DND-41 (cell line): ENCODE measurements at regions not wholly inside any gene's neighbourhood (a gene's known extent, or its start where the extent isn't known, plus 50 kb on each side); places are given as distances from the start of the nearest gene placed in this dataset.

ENCODE experiments used
- ATAC-seq: fragments of 200-7000 bp; cut with Tn5 transposase; 3 replicates; pipeline ENCODE4 v1.9.1; 2021; ENCODE audit warnings: low read depth; ENCODE audit not compliant: insufficient read depth
- DNase-seq: peaks from one replicate; pipeline ENCODE4 v3.0.0-alpha.2; 2020
- H2AFZ ChIP-seq: 2 replicates; pipeline ENCODE4 v1.6.0; 2012; ENCODE audit warnings: low read depth, low read length
- H3K27ac ChIP-seq: 2 replicates; pipeline ENCODE4 v1.5.1; 2012; ENCODE audit warnings: low read length, inconsistent platforms
- H3K27me3 ChIP-seq: fragments of 200-600 bp; sonication (generic); 2 replicates; pipeline ENCODE4 v1.6.0; 2012; ENCODE audit warnings: low read length, mild to moderate bottlenecking, inconsistent platforms; ENCODE audit not compliant: insufficient read depth, poor library complexity
- H3K36me3 ChIP-seq: 2 replicates; pipeline ENCODE4 v1.5.1; 2012; ENCODE audit warnings: low read length, inconsistent platforms; ENCODE audit not compliant: insufficient read depth
- H3K4me1 ChIP-seq: 2 replicates; pipeline ENCODE4 v1.5.1; 2012; ENCODE audit warnings: mild to moderate bottlenecking, low read length; ENCODE audit not compliant: insufficient read depth
- H3K4me2 ChIP-seq: 2 replicates; pipeline ENCODE4 v1.6.0; 2012; ENCODE audit warnings: mild to moderate bottlenecking, moderate library complexity, low read length, inconsistent platforms; ENCODE audit not compliant: insufficient read depth
- H3K4me3 ChIP-seq, 2 experiments: fragments of 200-600 bp in 1 of 2; shearing (Covaris generic) in 1 of 2; 2 replicates each; pipeline ENCODE4 v1.5.1; 2012 to 2016; ENCODE audit warnings: inconsistent platforms in 2 of 2, low read length in 2 of 2, mild to moderate bottlenecking in 2 of 2, low read depth in 1 of 2, moderate library complexity in 1 of 2
- H3K79me2 ChIP-seq: 2 replicates; pipeline ENCODE4 v1.6.0; 2012; ENCODE audit warnings: low read length, inconsistent platforms; ENCODE audit not compliant: insufficient read depth
- H3K9ac ChIP-seq: 2 replicates; pipeline ENCODE4 v1.6.0; 2012; ENCODE audit warnings: low read depth, mild to moderate bottlenecking, inconsistent platforms, low read length, moderate library complexity
- H3K9me3 ChIP-seq: 2 replicates; pipeline ENCODE4 v1.5.1; 2012; ENCODE audit warnings: low read length, moderate library complexity, mild to moderate bottlenecking, inconsistent platforms; ENCODE audit not compliant: insufficient read depth, severe bottlenecking
- H4K20me1 ChIP-seq: 2 replicates; pipeline ENCODE4 v1.6.0; 2012; ENCODE audit warnings: low read length; ENCODE audit not compliant: insufficient read depth
- CTCF ChIP-seq: IDR thresholded peaks from 2 replicates; pipeline ENCODE4 v1.5.1; 2012; ENCODE audit warnings: borderline replicate concordance, low read length, moderate library complexity, mild to moderate bottlenecking; ENCODE audit not compliant: poor library complexity, severe bottlenecking; ENCODE audit errors: extremely low read depth
- EZH2 ChIP-seq: IDR thresholded peaks from 3 replicates; pipeline ENCODE4 v1.6.1; 2012; ENCODE audit warnings: borderline replicate concordance, low read depth, mild to moderate bottlenecking, moderate library complexity, low read length, inconsistent platforms; ENCODE audit not compliant: severe bottlenecking

- no peak for DNase-seq
- H3K36me3 ChIP-seq: no peaks in the 10 kb centered on the region
- H3K9ac ChIP-seq: no peak overlapping the region
- H2AFZ ChIP-seq: no peak overlapping the region
- H4K20me1 ChIP-seq: no peaks in the 10 kb centered on the region
- no peak for ATAC-seq
- H3K27me3 ChIP-seq: no peaks in the 10 kb centered on the region
- H3K9me3 ChIP-seq: no peaks in the 10 kb centered on the region
- no peak overlapping the region for H3K27ac ChIP-seq
- H3K79me2 ChIP-seq: no peaks in the 10 kb centered on the region
- no peak overlapping the region for H3K4me2 ChIP-seq
- no peak overlapping the region for H3K4me3 ChIP-seq
- no peaks in the 10 kb centered on the region for H3K4me1 ChIP-seq
- TF ChIP-seq CTCF (no peak), EZH2 (no peak)
Observed at GRCh38 chr5:110932755-110933488, 138.6 kb upstream of the TSLP start.

GRCh38 chr5:110940136-110940535 lies 131.4 kb upstream of the TSLP start:
- no peaks in the 10 kb centered on the region for H3K27me3 ChIP-seq
- no peak overlapping the region for H3K4me2 ChIP-seq
- H3K4me1 ChIP-seq: no peaks in the 10 kb centered on the region
- no peaks in the 10 kb centered on the region for H4K20me1 ChIP-seq
- H3K4me3 ChIP-seq: no peak overlapping the region
- no peak overlapping the region for H3K27ac ChIP-seq
- H3K9me3 ChIP-seq: no peaks in the 10 kb centered on the region
- TF ChIP-seq EZH2 (no peak), CTCF (no peak)
- no peak overlapping the region for H3K9ac ChIP-seq
- no peak for DNase-seq
- no peak overlapping the region for H2AFZ ChIP-seq
- ATAC-seq: no peak
- no peaks in the 10 kb centered on the region for H3K36me3 ChIP-seq
- no peaks in the 10 kb centered on the region for H3K79me2 ChIP-seq

GRCh38 chr5:110945874-110946436 lies 125.6 kb upstream of the TSLP start:
- Histone ChIP-seq H3K4me3 (no peak overlapping the region), H3K79me2 (no peaks in the 10 kb centered on the region), H2AFZ (no peak overlapping the region), H3K4me1 (no peaks in the 10 kb centered on the region), H3K27ac (no peak overlapping the region), H3K27me3 (no peaks in the 10 kb centered on the region), H4K20me1 (no peaks in the 10 kb centered on the region), H3K9me3 (no peaks in the 10 kb centered on the region), H3K36me3 (no peaks in the 10 kb centered on the region), H3K4me2 (no peak overlapping the region), H3K9ac (no peak overlapping the region)
- DNase-seq (no peak), ATAC-seq (no peak)
- TF ChIP-seq EZH2 (no peak), CTCF (no peak)
